K562 (cell line): ENCODE measurements at regions not wholly inside any gene's neighbourhood (a gene's known extent, or its start where the extent isn't known, plus 50 kb on each side); places are given as distances from the start of the nearest gene placed in this dataset.

ENCODE experiments used
- ATAC-seq: fragments of 200-7000 bp; cut with Tn5 transposase; 3 replicates; pipeline ENCODE4 v1.9.1; 2020; ENCODE audit warnings: moderate library complexity
- BruUV-seq: library from RNA; stranded (reverse); fragments of 400-500 nt; replicated peaks from 2 replicates; lab custom pipeline; 2021; lab: Mats Ljungman, UMichigan
- CTCF ChIA-PET: fragments of 300-600 bp; formaldehyde crosslinking; extraction: SDS; loops from one replicate; lab custom pipeline; 2021; ENCODE audit warnings: low intra/inter-chr PET ratio; lab: Yijun Ruan, JAX
- POLR2A ChIA-PET: fragments of 300-600, 350-650 bp; sonication (Branson Sonifier 250); formaldehyde crosslinking; extraction: SDS; loops from one replicate; lab custom pipeline; 2021; ENCODE audit warnings: antibody characterized with exemption, inconsistent platforms; lab: Yijun Ruan, JAX
- DNase-seq, 4 experiments: peaks; one replicate each; pipeline versions ENCODE4 v3.0.0 to v3.0.0-alpha.2; 2011 to 2018; ENCODE audit warnings: low spot score in 3 of 4, mixed read lengths in 3 of 4; ENCODE audit errors: extremely low read depth in 1 of 4
- FAIRE-seq: peaks from 2 replicates; lab custom pipeline; 2011; peaks lifted over from hg19 to GRCh38; lab: Jason Lieb, UNC
- H2AFZ ChIP-seq: 2 replicates; pipeline ENCODE4 v1.6.0; 2011; ENCODE audit warnings: low read depth, low read length, control low read depth, inconsistent platforms
- H3K27ac ChIP-seq: fragments of 200-600 bp; 3 replicates; pipeline ENCODE4 v1.8.0; 2011; ENCODE audit warnings: low read depth, mild to moderate bottlenecking, control low read depth, inconsistent platforms, low read length, moderate library complexity, mixed read lengths; ENCODE audit errors: extremely low read depth
- H3K27me3 ChIP-seq, 2 experiments: fragments of 300-600 bp in 1 of 2; 2 replicates in 1 of 2; 3 replicates in 1 of 2; pipeline versions ENCODE4 v1.6.0 to v1.8.0; 2011; ENCODE audit warnings: inconsistent platforms in 2 of 2, low read length in 2 of 2, mild to moderate bottlenecking in 1 of 2, mixed read lengths in 1 of 2, moderate library complexity in 1 of 2; ENCODE audit not compliant: control insufficient read depth in 2 of 2, insufficient read depth in 2 of 2
- H3K36me3 ChIP-seq: fragments of 300-600 bp; 3 replicates; pipeline ENCODE4 v1.8.0; 2011; ENCODE audit warnings: mild to moderate bottlenecking, low read length, inconsistent platforms; ENCODE audit not compliant: control insufficient read depth, insufficient read depth
- H3K4me1 ChIP-seq, 2 experiments: fragments of 200-600 bp in 1 of 2; replicated peaks in 1 of 2; 2 replicates in 1 of 2; 3 replicates in 1 of 2; pipeline versions ENCODE4 v1.5.1 to v1.8.0; 2011; ENCODE audit warnings: inconsistent platforms in 2 of 2, low read length in 2 of 2, mild to moderate bottlenecking in 1 of 2, mixed read lengths in 1 of 2, moderate library complexity in 1 of 2; ENCODE audit not compliant: control insufficient read depth in 2 of 2, insufficient read depth in 2 of 2
- H3K4me2 ChIP-seq: 2 replicates; pipeline ENCODE4 v1.6.1; 2011; ENCODE audit warnings: low read length, control low read depth, inconsistent platforms, mixed read lengths; ENCODE audit not compliant: insufficient read depth
- H3K4me3 ChIP-seq: fragments of 200-600 bp; sonication (generic), shearing (Covaris generic); 2 replicates; pipeline ENCODE4 v1.5.1; 2016; ENCODE audit warnings: control low read depth, inconsistent platforms
- H3K79me2 ChIP-seq: fragments of 200-600 bp; 3 replicates; pipeline ENCODE4 v1.8.0; 2011; ENCODE audit warnings: low read length, inconsistent platforms; ENCODE audit not compliant: control insufficient read depth, insufficient read depth
- H3K9ac ChIP-seq, 2 experiments: 2 replicates each; pipeline versions ENCODE4 v1.6.0 to v1.6.1; 2011; ENCODE audit warnings: low read depth in 2 of 2, low read length in 2 of 2, control low read depth in 1 of 2, inconsistent platforms in 1 of 2, mild to moderate bottlenecking in 1 of 2, mixed read lengths in 1 of 2; ENCODE audit not compliant: insufficient read depth in 1 of 2
- H3K9me1 ChIP-seq: one replicate; pipeline ENCODE4 v1.6.0; 2011; ENCODE audit warnings: inconsistent platforms, mild to moderate bottlenecking, low read length, moderate library complexity; ENCODE audit not compliant: control insufficient read depth, insufficient read depth
- H3K9me3 ChIP-seq: replicated peaks from 2 replicates; pipeline ENCODE4 v1.5.1; 2011; ENCODE audit warnings: low read depth, low read length, inconsistent platforms; ENCODE audit not compliant: control insufficient read depth, insufficient read depth
- H4K20me1 ChIP-seq: replicated peaks from 2 replicates; pipeline ENCODE4 v1.6.1; 2011; ENCODE audit warnings: low read length, inconsistent platforms, mixed read lengths; ENCODE audit not compliant: control insufficient read depth, insufficient read depth
- NCOR1 ChIP-seq: fragments of 450-650 bp; IDR thresholded peaks from 2 replicates; pipeline ENCODE4 v1.6.1; 2016; ENCODE audit warnings: mild to moderate bottlenecking, moderate library complexity
- RBM25 ChIP-seq: fragments of 200-400 bp; formaldehyde crosslinking; IDR thresholded peaks from 2 replicates; pipeline ENCODE4 v1.6.1; 2018; ENCODE audit warnings: low read length, low read depth, moderate library complexity; ENCODE audit not compliant: severe bottlenecking
- ZBTB8A ChIP-seq: fragments of 450-650 bp; IDR thresholded peaks from 2 replicates; pipeline ENCODE4 v1.6.1; 2018; ENCODE audit warnings: mild to moderate bottlenecking, moderate library complexity; ENCODE audit not compliant: partially characterized antibody
- ZNF444 ChIP-seq: fragments of 250-450 bp; sonication (Bioruptor Pico); IDR thresholded peaks from 2 replicates; pipeline ENCODE4 v1.4.0; 2020; ENCODE audit warnings: mild to moderate bottlenecking, moderate library complexity
- WGBS: fragments of 100-300 bp; shearing (Covaris generic); methylation state at CpG from one replicate; pipeline ENCODE4 v1.1.6; 2016; ENCODE audit warnings: low coverage, mixed read lengths; ENCODE audit not compliant: insufficient coverage; ENCODE audit errors: missing lambda C conversion rate; 5-methylcytosine and 5-hydroxymethylcytosine counted together
- in situ Hi-C: fragments of 300-500 bp; cut with MboI; formaldehyde crosslinking; loops from 4 replicates; pipeline ENCODE4 v1.15.0; 2018; ENCODE audit warnings: inconsistent platforms, mixed read lengths
- intact Hi-C: fragments of 100-400 bp; cut with micrococcal nuclease; formaldehyde crosslinking; loops from 2 replicates; pipeline ENCODE4 v1.14.2; 2022
- TF ChIP-seq, protein P1 (sequence below): fragments of 150-350 bp; IDR thresholded peaks from 2 replicates; pipeline ENCODE4 v1.6.1; 2014; ENCODE audit warnings: low read depth, mild to moderate bottlenecking, low read length, borderline replicate concordance

DNA sequence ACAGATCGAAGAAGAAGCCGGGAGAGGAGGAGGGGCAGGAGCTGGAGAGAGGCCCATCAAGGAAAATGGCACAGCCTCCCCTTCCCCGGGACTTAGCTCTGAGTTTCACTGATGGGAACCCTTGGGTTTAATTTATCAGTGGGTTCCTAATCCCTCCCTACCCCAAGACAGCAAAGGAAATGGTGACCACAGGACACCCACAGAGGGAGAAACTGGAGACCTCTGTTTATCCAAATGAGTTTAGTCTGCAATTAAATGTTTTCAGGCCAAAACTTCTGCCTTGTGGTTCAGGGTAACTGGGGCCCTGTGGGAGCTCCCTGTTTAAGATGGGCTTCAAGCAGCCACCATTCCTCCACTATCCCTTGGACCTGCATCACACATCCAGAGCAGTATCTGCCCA is 190.8 kb upstream of the TOPAZ1 start:
- H3K9me1 ChIP-seq = no peaks in the 10 kb centered on the region
- H4K20me1 ChIP-seq = no peaks in the 10 kb centered on the region
- H3K9me3 ChIP-seq = no peaks in the 10 kb centered on the region
- ChIA-PET CTCF (no interaction called here), POLR2A (interaction anchor here (0.6 to 1.4 kb wide), 2 partner anchors 10 to 33 kb away, joined by 4 to 5 read pairs; no protein-coding TSS in a partner anchor)
- no peak for FAIRE-seq
- no peaks in the 10 kb centered on the region for H3K79me2 ChIP-seq
- no peak overlapping the region for H3K4me2 ChIP-seq
- peaks cover 3 to 33% of the 10 kb centered on the region in 2 experiments; a peak in 3 of 5 replicates for H3K27me3 ChIP-seq
- H3K36me3 ChIP-seq = no peaks in the 10 kb centered on the region
- WGBS = 0% methylated on average over 3 of the region's 3 CpGs
- no peak overlapping the region for H2AFZ ChIP-seq
- no peak for ATAC-seq
- no peak overlapping the region for H3K4me3 ChIP-seq
- BruUV-seq = no TSS peak
- in situ Hi-C loops = no loop called here
- no peak overlapping the region for H3K27ac ChIP-seq
- intact Hi-C loops = no loop called here
- DNase-seq = no peak
- TF ChIP-seq ZNF444 (CRISPR knock-in tag) (no peak), RBM25 (no peak), ZBTB8A (no peak), NCOR1 (no peak)
- TF ChIP-seq, protein P1, sequence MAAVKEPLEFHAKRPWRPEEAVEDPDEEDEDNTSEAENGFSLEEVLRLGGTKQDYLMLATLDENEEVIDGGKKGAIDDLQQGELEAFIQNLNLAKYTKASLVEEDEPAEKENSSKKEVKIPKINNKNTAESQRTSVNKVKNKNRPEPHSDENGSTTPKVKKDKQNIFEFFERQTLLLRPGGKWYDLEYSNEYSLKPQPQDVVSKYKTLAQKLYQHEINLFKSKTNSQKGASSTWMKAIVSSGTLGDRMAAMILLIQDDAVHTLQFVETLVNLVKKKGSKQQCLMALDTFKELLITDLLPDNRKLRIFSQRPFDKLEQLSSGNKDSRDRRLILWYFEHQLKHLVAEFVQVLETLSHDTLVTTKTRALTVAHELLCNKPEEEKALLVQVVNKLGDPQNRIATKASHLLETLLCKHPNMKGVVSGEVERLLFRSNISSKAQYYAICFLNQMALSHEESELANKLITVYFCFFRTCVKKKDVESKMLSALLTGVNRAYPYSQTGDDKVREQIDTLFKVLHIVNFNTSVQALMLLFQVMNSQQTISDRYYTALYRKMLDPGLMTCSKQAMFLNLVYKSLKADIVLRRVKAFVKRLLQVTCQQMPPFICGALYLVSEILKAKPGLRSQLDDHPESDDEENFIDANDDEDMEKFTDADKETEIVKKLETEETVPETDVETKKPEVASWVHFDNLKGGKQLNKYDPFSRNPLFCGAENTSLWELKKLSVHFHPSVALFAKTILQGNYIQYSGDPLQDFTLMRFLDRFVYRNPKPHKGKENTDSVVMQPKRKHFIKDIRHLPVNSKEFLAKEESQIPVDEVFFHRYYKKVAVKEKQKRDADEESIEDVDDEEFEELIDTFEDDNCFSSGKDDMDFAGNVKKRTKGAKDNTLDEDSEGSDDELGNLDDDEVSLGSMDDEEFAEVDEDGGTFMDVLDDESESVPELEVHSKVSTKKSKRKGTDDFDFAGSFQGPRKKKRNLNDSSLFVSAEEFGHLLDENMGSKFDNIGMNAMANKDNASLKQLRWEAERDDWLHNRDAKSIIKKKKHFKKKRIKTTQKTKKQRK = no peak
- H3K4me1 ChIP-seq = no peaks in the 10 kb centered on the region
- no peak overlapping the region for H3K9ac ChIP-seq
